HepG2 (cell line): ENCODE measurements at regions not wholly inside any gene's neighbourhood (a gene's known extent, or its start where the extent isn't known, plus 50 kb on each side); places are given as distances from the start of the nearest gene placed in this dataset.

Experiments used
- ATAC-seq: fragments of 200-7000 bp; cut with Tn5 transposase; 3 replicates; pipeline ENCODE4 v1.9.1; 2020; ENCODE audit warnings: mild to moderate bottlenecking, moderate library complexity
- BruUV-seq: library from RNA; stranded (reverse); fragments of 400-500 nt; replicated peaks from 2 replicates; lab custom pipeline; 2021; lab: Mats Ljungman, UMichigan
- CTCF ChIA-PET: fragments of 300-600 bp; formaldehyde crosslinking; extraction: SDS; loops from one replicate; lab custom pipeline; 2021; ENCODE audit warnings: low total read pairs, inconsistent platforms, low intra/inter-chr PET ratio; lab: Yijun Ruan, JAX
- POLR2A ChIA-PET: fragments of 350-600 bp; sonication (Branson Sonifier 250); formaldehyde crosslinking; loops from one replicate; lab custom pipeline; 2020; ENCODE audit warnings: antibody characterized with exemption, inconsistent platforms; lab: Yijun Ruan, JAX
- DNase-seq: peaks from one replicate; pipeline ENCODE4 v3.0.0-alpha.2; 2015; ENCODE audit warnings: low spot score
- FAIRE-seq: peaks from 3 replicates; lab custom pipeline; 2011; peaks lifted over from hg19 to GRCh38; lab: Jason Lieb, UNC
- H2AFZ ChIP-seq: one replicate; pipeline ENCODE4 v1.6.1; 2011; ENCODE audit warnings: low read length, inconsistent platforms
- H3K27ac ChIP-seq: fragments of 300-600 bp; 3 replicates; pipeline ENCODE4 v1.8.0; 2011; ENCODE audit warnings: mixed run types, mild to moderate bottlenecking, mixed read lengths, low read length, inconsistent platforms; ENCODE audit not compliant: insufficient read depth; ENCODE audit errors: extremely low read length
- H3K27me3 ChIP-seq, 2 experiments: fragments of 200-600 bp in 1 of 2; 2 replicates in 1 of 2; 3 replicates in 1 of 2; pipeline versions ENCODE4 v1.6.0 to v1.8.0; 2011; ENCODE audit warnings: low read length in 2 of 2, mild to moderate bottlenecking in 2 of 2, moderate library complexity in 2 of 2, inconsistent platforms in 1 of 2; ENCODE audit not compliant: insufficient read depth in 2 of 2, control insufficient read depth in 1 of 2
- H3K36me3 ChIP-seq, 2 experiments: fragments of 200-600 bp in 1 of 2; replicated peaks in 1 of 2; 2 replicates in 1 of 2; 3 replicates in 1 of 2; pipeline versions ENCODE4 v1.5.1 to v1.8.0; 2011; ENCODE audit warnings: low read length in 2 of 2, inconsistent platforms in 1 of 2; ENCODE audit not compliant: insufficient read depth in 2 of 2, control insufficient read depth in 1 of 2
- H3K4me1 ChIP-seq: 2 replicates; pipeline ENCODE4 v1.5.1; 2012; ENCODE audit warnings: low read length, inconsistent platforms; ENCODE audit not compliant: insufficient read depth
- H3K4me2 ChIP-seq: 2 replicates; pipeline ENCODE4 v1.6.0; 2011; ENCODE audit warnings: low read depth, low read length, inconsistent platforms
- H3K4me3 ChIP-seq, 3 experiments: fragments of 200-600 bp in 1 of 3; sonication (generic), shearing (Covaris generic) in 1 of 3; replicated peaks in 1 of 3; 2 replicates each; pipeline ENCODE4 v1.5.1; 2011 to 2016; ENCODE audit warnings: low read length in 3 of 3, inconsistent platforms in 2 of 3, low read depth in 2 of 3, mild to moderate bottlenecking in 2 of 3, control low read depth in 1 of 3, mixed read lengths in 1 of 3; ENCODE audit not compliant: insufficient read depth in 1 of 3
- H3K79me2 ChIP-seq: one replicate; pipeline ENCODE4 v1.6.1; 2011; ENCODE audit warnings: low read length, inconsistent platforms; ENCODE audit not compliant: insufficient read depth
- H3K9ac ChIP-seq: 2 replicates; pipeline ENCODE4 v1.6.0; 2011; ENCODE audit warnings: mild to moderate bottlenecking, low read depth, low read length, inconsistent platforms; ENCODE audit not compliant: insufficient read depth
- H3K9me3 ChIP-seq: 2 replicates; pipeline ENCODE4 v1.5.1; 2012; ENCODE audit warnings: mild to moderate bottlenecking, low read length
- H4K20me1 ChIP-seq: 2 replicates; pipeline ENCODE4 v1.6.0; 2011; ENCODE audit warnings: inconsistent platforms, mild to moderate bottlenecking, low read length, moderate library complexity; ENCODE audit not compliant: insufficient read depth
- EHMT2 ChIP-seq: fragments of 200-600 bp; sonication (generic); IDR thresholded peaks from 2 replicates; pipeline ENCODE4 v1.7.0; 2017; ENCODE audit warnings: antibody characterized with exemption, low read depth, low read length, borderline replicate concordance
- HNF4A ChIP-seq: sonication (generic); formaldehyde crosslinking; IDR thresholded peaks from 2 replicates; pipeline ENCODE4 v1.4.0; 2020; ENCODE audit warnings: missing genetic modification reagents
- JARID2 ChIP-seq: sonication (generic); formaldehyde crosslinking; IDR thresholded peaks from 2 replicates; pipeline ENCODE4 v1.8.1; 2023; ENCODE audit warnings: missing genetic modification reagents, inconsistent platforms; ENCODE audit not compliant: insufficient replicate concordance
- KMT2A ChIP-seq: sonication (generic); formaldehyde crosslinking; IDR thresholded peaks from 2 replicates; pipeline ENCODE4 v1.4.0; 2020; ENCODE audit warnings: missing genetic modification reagents
- RAD51 ChIP-seq: fragments of 450-650 bp; IDR thresholded peaks from 2 replicates; pipeline ENCODE4 v1.6.1; 2016; ENCODE audit warnings: borderline replicate concordance
- TP53 ChIP-seq: sonication (generic); formaldehyde crosslinking; conservative IDR thresholded peaks from 2 replicates; pipeline ENCODE4 v1.4.0; 2020; ENCODE audit warnings: missing genetic modification reagents
- ZNF703 ChIP-seq: sonication (generic); formaldehyde crosslinking; IDR thresholded peaks from 2 replicates; pipeline ENCODE4 v1.5.1; 2020; ENCODE audit warnings: missing genetic modification reagents, mild to moderate bottlenecking, moderate library complexity, borderline replicate concordance
- WGBS: methylation state at CpG from one replicate; pipeline ENCODE4 v1.1.6; 2017; ENCODE audit warnings: low lambda C conversion rate; 5-methylcytosine and 5-hydroxymethylcytosine counted together
- in situ Hi-C: cut with HindIII; loops from 2 replicates; pipeline ENCODE4 v1.10.0; 2017; ENCODE audit warnings: low pct_unique_long_range_greater_than_20kb; ENCODE audit not compliant: extremely low pct_ligation_motif_present
- intact Hi-C: fragments of 100-400 bp; cut with micrococcal nuclease; formaldehyde crosslinking; loops from one replicate; pipeline ENCODE4 v1.10.0; 2022; ENCODE audit not compliant: unreplicated experiment
- TF ChIP-seq, protein P1 (sequence below): sonication (generic); formaldehyde crosslinking; IDR thresholded peaks from 2 replicates; pipeline ENCODE4 v1.4.0; 2020; ENCODE audit warnings: missing genetic modification reagents
- TF ChIP-seq, protein P2 (sequence below): sonication (generic); formaldehyde crosslinking; IDR thresholded peaks from 2 replicates; pipeline ENCODE4 v1.8.1; 2023; ENCODE audit warnings: missing genetic modification reagents, inconsistent platforms, borderline replicate concordance
- TF ChIP-seq, protein P3 (sequence below), 2 experiments: sonication (generic) in 1 of 2; formaldehyde crosslinking in 1 of 2; IDR thresholded peaks; 2 replicates each; pipeline versions ENCODE4 v1.5.1 to v1.6.1; 2011 to 2020; ENCODE audit warnings: borderline replicate concordance in 1 of 2, low read depth in 1 of 2, low read length in 1 of 2, mild to moderate bottlenecking in 1 of 2, missing genetic modification reagents in 1 of 2, moderate library complexity in 1 of 2
- TF ChIP-seq, protein P4 (sequence below): sonication (generic); formaldehyde crosslinking; IDR thresholded peaks from 2 replicates; pipeline ENCODE4 v1.8.0; 2022; ENCODE audit warnings: missing genetic modification reagents, low read depth, mild to moderate bottlenecking, borderline replicate concordance
- TF ChIP-seq, protein P5 (sequence below): sonication (generic); formaldehyde crosslinking; IDR thresholded peaks from 2 replicates; pipeline ENCODE4 v1.4.0; 2020; ENCODE audit warnings: missing genetic modification reagents, borderline replicate concordance

DNA sequence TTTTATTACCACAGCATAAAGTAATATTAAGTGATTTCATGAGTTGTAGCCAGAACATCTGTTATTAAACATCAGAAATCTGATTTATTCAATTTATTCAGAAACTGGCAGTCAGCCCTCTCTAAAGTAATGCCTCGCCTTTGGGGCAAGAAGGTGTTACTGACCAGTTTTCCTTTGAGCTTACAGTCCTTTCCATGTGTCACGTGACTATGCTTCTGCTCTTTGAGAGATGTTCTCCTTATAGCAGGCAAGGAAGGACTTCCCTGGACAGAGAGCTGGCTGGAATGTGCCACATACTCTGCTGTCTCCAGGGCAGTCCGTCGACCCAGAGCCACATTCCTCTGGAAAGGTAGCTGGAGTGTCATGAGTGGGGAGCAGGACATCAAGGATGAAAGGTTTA is 119.7 kb downstream of the RDH14 start:
- no peak overlapping the region for H2AFZ ChIP-seq
- intact Hi-C loops (no loop called here), in situ Hi-C loops (no loop called here)

More for the DNA sequence above, 119.7 kb downstream of the RDH14 start:
- Histone ChIP-seq H3K27me3 (peaks cover 0 to 4% of the 10 kb centered on the region in 2 experiments; a peak in 1 of 5 replicates), H3K4me3 (no peak overlapping the region), H3K36me3 (no peaks in the 10 kb centered on the region), H3K4me2 (no peak overlapping the region), H3K79me2 (no peaks in the 10 kb centered on the region), H3K9me3 (no peaks in the 10 kb centered on the region), H3K4me1 (no peaks in the 10 kb centered on the region), H3K9ac (no peak overlapping the region), H4K20me1 (no peaks in the 10 kb centered on the region), H3K27ac (no peak overlapping the region)
- TF ChIP-seq, protein P1, sequence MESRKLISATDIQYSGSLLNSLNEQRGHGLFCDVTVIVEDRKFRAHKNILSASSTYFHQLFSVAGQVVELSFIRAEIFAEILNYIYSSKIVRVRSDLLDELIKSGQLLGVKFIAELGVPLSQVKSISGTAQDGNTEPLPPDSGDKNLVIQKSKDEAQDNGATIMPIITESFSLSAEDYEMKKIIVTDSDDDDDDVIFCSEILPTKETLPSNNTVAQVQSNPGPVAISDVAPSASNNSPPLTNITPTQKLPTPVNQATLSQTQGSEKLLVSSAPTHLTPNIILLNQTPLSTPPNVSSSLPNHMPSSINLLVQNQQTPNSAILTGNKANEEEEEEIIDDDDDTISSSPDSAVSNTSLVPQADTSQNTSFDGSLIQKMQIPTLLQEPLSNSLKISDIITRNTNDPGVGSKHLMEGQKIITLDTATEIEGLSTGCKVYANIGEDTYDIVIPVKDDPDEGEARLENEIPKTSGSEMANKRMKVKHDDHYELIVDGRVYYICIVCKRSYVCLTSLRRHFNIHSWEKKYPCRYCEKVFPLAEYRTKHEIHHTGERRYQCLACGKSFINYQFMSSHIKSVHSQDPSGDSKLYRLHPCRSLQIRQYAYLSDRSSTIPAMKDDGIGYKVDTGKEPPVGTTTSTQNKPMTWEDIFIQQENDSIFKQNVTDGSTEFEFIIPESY = no peak
- no peak for TF ChIP-seq ZNF703 (CRISPR knock-in tag)
- TF ChIP-seq JARID2 = no peak
- TF ChIP-seq KMT2A (CRISPR knock-in tag) = no peak
- TF ChIP-seq, protein P2, sequence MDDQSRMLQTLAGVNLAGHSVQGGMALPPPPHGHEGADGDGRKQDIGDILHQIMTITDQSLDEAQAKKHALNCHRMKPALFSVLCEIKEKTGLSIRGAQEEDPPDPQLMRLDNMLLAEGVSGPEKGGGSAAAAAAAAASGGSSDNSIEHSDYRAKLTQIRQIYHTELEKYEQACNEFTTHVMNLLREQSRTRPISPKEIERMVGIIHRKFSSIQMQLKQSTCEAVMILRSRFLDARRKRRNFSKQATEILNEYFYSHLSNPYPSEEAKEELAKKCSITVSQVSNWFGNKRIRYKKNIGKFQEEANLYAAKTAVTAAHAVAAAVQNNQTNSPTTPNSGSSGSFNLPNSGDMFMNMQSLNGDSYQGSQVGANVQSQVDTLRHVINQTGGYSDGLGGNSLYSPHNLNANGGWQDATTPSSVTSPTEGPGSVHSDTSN (CRISPR knock-in tag) = no peak
- TF ChIP-seq TP53 (CRISPR knock-in tag) = no peak
- TF ChIP-seq, protein P3, sequence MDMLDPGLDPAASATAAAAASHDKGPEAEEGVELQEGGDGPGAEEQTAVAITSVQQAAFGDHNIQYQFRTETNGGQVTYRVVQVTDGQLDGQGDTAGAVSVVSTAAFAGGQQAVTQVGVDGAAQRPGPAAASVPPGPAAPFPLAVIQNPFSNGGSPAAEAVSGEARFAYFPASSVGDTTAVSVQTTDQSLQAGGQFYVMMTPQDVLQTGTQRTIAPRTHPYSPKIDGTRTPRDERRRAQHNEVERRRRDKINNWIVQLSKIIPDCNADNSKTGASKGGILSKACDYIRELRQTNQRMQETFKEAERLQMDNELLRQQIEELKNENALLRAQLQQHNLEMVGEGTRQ (IDR thresholded peaks at IDR 0.05; ENCODE audit: low read depth, low read length) = peak; percentile 79
- TF ChIP-seq, protein P3 (CRISPR knock-in tag; IDR thresholded peaks at IDR 0.05; ENCODE audit: borderline replicate concordance) = no peak
- TF ChIP-seq EHMT2 = no peak
- peak; percentile 89 for TF ChIP-seq RAD51
- TF ChIP-seq, protein P4, sequence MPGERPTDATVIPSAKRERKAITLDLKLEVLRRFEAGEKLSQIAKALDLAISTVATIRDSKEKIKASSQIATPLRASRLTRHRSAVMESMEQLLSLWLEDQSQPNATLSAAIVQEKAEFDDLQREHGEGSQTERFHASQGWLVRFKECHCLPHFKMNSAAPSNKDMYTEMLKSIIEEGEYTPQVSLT (CRISPR knock-in tag) = no peak
- TF ChIP-seq, protein P5, sequence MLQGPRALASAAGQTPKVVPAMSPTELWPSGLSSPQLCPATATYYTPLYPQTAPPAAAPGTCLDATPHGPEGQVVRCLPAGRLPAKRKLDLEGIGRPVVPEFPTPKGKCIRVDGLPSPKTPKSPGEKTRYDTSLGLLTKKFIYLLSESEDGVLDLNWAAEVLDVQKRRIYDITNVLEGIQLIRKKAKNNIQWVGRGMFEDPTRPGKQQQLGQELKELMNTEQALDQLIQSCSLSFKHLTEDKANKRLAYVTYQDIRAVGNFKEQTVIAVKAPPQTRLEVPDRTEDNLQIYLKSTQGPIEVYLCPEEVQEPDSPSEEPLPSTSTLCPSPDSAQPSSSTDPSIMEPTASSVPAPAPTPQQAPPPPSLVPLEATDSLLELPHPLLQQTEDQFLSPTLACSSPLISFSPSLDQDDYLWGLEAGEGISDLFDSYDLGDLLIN (CRISPR knock-in tag) = no peak
- TF ChIP-seq HNF4A (CRISPR knock-in tag) = no peak
- BruUV-seq = no TSS peak
- ATAC-seq (no peak), FAIRE-seq (no peak), DNase-seq (no peak)
- WGBS = 6% methylated on average over 4 of the region's 4 CpGs
- ChIA-PET POLR2A (no interaction called here), CTCF (no interaction called here)
